SH-SY5Y (cell line): ENCODE measurements at regions not wholly inside any gene's neighbourhood (a gene's known extent, or its start where the extent isn't known, plus 50 kb on each side); places are given as distances from the start of the nearest gene placed in this dataset.

Source experiments
- GATA2 ChIP-seq: IDR thresholded peaks from 2 replicates; pipeline ENCODE4 v1.6.1; 2011; ENCODE audit warnings: mild to moderate bottlenecking, low read depth, low read length
- GATA3 ChIP-seq: IDR thresholded peaks from 2 replicates; pipeline ENCODE4 v1.6.1; 2011; ENCODE audit warnings: low read depth, mild to moderate bottlenecking, low read length, moderate library complexity

DNA sequence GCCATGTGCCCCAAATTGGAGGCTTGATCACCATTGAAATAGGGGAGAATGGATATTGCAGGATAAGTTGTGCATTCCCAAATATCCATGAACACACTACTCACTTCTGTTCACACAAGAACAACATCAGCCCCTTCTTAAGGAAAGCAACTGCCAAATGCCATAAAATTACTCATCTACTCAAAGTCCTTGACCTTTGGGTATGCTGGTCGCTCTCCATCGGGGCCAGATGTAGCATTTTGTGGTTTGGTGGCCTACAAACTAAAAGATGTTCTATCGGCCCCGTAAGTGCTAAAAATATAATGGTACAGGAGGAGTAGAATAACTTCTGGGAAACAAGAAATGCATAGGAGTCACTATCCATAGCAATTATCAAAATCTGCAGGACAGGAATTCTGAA lies 362.6 kb downstream of the AEBP2 start:
- TF ChIP-seq GATA2: no peak
- no peak for TF ChIP-seq GATA3
